ENCODE measurements at regions not wholly inside any gene's neighbourhood (a gene's known extent, or its start where the extent isn't known, plus 50 kb on each side); places are given as distances from the start of the nearest gene placed in this dataset.

- TF ChIP-seq TAF1 (IDR thresholded peaks at IDR 0.05; ENCODE audit: borderline replicate concordance, insufficient read depth, low read length) = no peak
- TF ChIP-seq POLR2AphosphoS5 (IDR thresholded peaks at IDR 0.05; ENCODE audit: low read depth, low read length) = no peak
- no peak for TF ChIP-seq SIN3A (IDR thresholded peaks at IDR 0.05; ENCODE audit: borderline replicate concordance, insufficient read depth, low read length)
- TF ChIP-seq REST (IDR thresholded peaks at IDR 0.05; ENCODE audit: insufficient read depth in 1 of 2, low read depth in 2 of 2, low read length in 2 of 2) = no peak
- no peak for TF ChIP-seq FOXP2 (optimal IDR thresholded peaks at IDR 0.05; ENCODE audit: borderline replicate concordance, extremely low read depth, extremely low read length, insufficient read depth)
Measured at GRCh38 chr6:25137480-25137879, 141.7 kb upstream of the CARMIL1 start.

- no peak for TF ChIP-seq SIN3A (IDR thresholded peaks at IDR 0.05; ENCODE audit: borderline replicate concordance, insufficient read depth, low read length)
- TF ChIP-seq FOXP2 (optimal IDR thresholded peaks at IDR 0.05; ENCODE audit: borderline replicate concordance, extremely low read depth, extremely low read length, insufficient read depth) = no peak
- no peak for TF ChIP-seq TAF1 (IDR thresholded peaks at IDR 0.05; ENCODE audit: borderline replicate concordance, insufficient read depth, low read length)
- no peak for TF ChIP-seq REST (IDR thresholded peaks at IDR 0.05; ENCODE audit: insufficient read depth in 1 of 2, low read depth in 2 of 2, low read length in 2 of 2)
- TF ChIP-seq POLR2AphosphoS5 (IDR thresholded peaks at IDR 0.05; ENCODE audit: low read depth, low read length) = no peak
Measured at GRCh38 chr6:25137916-25138232, 141.3 kb upstream of the CARMIL1 start.

DNA sequence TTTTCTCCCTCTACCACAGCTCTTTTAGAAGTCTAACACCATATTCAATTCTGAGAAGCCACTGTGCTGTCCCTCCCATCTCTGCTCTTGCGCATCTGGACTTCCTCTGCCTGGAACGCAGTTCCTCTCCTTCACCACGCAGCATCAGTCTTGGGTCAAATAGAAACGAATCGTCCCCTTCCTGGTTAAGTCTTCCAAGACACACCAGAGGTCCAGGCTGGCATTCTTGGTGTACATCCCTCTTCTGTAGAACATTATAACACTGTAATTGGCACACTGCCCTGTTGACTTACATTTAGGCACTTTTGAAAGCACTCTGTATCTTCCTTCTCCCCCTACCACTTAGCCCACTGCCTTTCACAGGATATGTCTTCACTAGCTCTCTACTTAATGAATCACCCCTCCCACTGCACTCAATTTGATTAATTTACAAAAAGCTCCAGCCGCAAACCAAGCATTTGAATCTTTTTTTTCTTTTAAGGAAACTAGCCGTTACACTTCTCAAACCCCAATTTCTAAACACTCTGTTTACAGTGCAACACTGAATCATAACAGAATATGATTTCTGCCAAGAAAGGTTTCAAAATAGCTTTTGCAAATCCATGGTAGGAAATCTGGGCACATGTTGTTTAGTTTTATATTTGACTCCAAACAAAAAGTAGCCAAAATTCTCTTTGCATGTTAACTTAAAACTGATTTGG is 140.8 kb upstream of the CARMIL1 start:
- TF ChIP-seq SIN3A (IDR thresholded peaks at IDR 0.05; ENCODE audit: borderline replicate concordance, insufficient read depth, low read length) = no peak

DNA sequence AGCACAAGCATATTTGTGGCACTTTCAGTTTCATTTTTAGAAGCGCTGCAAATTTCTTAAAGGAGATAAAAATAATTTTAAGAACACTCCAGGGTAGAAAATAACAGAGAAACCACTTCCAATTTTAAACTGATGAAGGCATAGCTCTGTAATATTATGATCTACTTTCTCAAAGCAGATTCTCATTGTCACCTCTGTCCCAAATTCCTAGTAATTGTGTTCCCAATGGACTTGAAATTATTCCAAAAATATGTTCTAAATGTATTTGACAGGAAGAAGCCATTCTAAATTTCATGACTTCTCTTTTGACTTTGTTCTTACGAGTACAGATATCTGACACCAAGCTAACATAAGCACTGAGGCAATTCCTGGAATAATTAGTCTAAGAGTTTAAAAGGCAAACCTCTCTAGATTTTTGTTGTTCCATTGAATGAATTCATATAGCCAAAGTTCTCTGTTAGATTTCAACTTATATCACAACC is 140.2 kb upstream of the CARMIL1 start:
- no peak for TF ChIP-seq TAF1 (IDR thresholded peaks at IDR 0.05; ENCODE audit: borderline replicate concordance, insufficient read depth, low read length)
- TF ChIP-seq REST (IDR thresholded peaks at IDR 0.05; ENCODE audit: insufficient read depth in 1 of 2, low read depth in 2 of 2, low read length in 2 of 2) = no peak
- no peak for TF ChIP-seq FOXP2 (optimal IDR thresholded peaks at IDR 0.05; ENCODE audit: borderline replicate concordance, extremely low read depth, extremely low read length, insufficient read depth)
- TF ChIP-seq POLR2AphosphoS5 (IDR thresholded peaks at IDR 0.05; ENCODE audit: low read depth, low read length) = no peak
- no peak for TF ChIP-seq SIN3A (IDR thresholded peaks at IDR 0.05; ENCODE audit: borderline replicate concordance, insufficient read depth, low read length)

GRCh38 chr6:25142506-25142905 is 136.7 kb upstream of the CARMIL1 start:
- TF ChIP-seq FOXP2 (optimal IDR thresholded peaks at IDR 0.05; ENCODE audit: borderline replicate concordance, extremely low read depth, extremely low read length, insufficient read depth) (no peak), POLR2AphosphoS5 (IDR thresholded peaks at IDR 0.05; ENCODE audit: low read depth, low read length) (no peak), SIN3A (IDR thresholded peaks at IDR 0.05; ENCODE audit: borderline replicate concordance, insufficient read depth, low read length) (no peak), REST (IDR thresholded peaks at IDR 0.05; ENCODE audit: insufficient read depth in 1 of 2, low read depth in 2 of 2, low read length in 2 of 2) (no peak), TAF1 (IDR thresholded peaks at IDR 0.05; ENCODE audit: borderline replicate concordance, insufficient read depth, low read length) (no peak)
